HepG2 (cell line): ENCODE measurements at regions not wholly inside any gene's neighbourhood (a gene's known extent, or its start where the extent isn't known, plus 50 kb on each side); places are given as distances from the start of the nearest gene placed in this dataset.
"Not testable (repeated sequence)": the region's sequence is repeated elsewhere in the genome, so short reads cannot be mapped to it uniquely, and the experiment has no call there.

Experiments
- ATAC-seq: fragments of 200-7000 bp; cut with Tn5 transposase; 3 replicates; pipeline ENCODE4 v1.9.1; 2020; ENCODE audit warnings: mild to moderate bottlenecking, moderate library complexity
- BruUV-seq: library from RNA; stranded (reverse); fragments of 400-500 nt; replicated peaks from 2 replicates; lab custom pipeline; 2021; lab: Mats Ljungman, UMichigan
- CTCF ChIA-PET: fragments of 300-600 bp; formaldehyde crosslinking; extraction: SDS; loops from one replicate; lab custom pipeline; 2021; ENCODE audit warnings: low total read pairs, inconsistent platforms, low intra/inter-chr PET ratio; lab: Yijun Ruan, JAX
- POLR2A ChIA-PET: fragments of 350-600 bp; sonication (Branson Sonifier 250); formaldehyde crosslinking; loops from one replicate; lab custom pipeline; 2020; ENCODE audit warnings: antibody characterized with exemption, inconsistent platforms; lab: Yijun Ruan, JAX
- DNase-seq: peaks from one replicate; pipeline ENCODE4 v3.0.0-alpha.2; 2015; ENCODE audit warnings: low spot score
- FAIRE-seq: peaks from 3 replicates; lab custom pipeline; 2011; peaks lifted over from hg19 to GRCh38; lab: Jason Lieb, UNC
- H2AFZ ChIP-seq: one replicate; pipeline ENCODE4 v1.6.1; 2011; ENCODE audit warnings: low read length, inconsistent platforms
- H3K27ac ChIP-seq: fragments of 300-600 bp; 3 replicates; pipeline ENCODE4 v1.8.0; 2011; ENCODE audit warnings: mixed run types, mild to moderate bottlenecking, mixed read lengths, low read length, inconsistent platforms; ENCODE audit not compliant: insufficient read depth; ENCODE audit errors: extremely low read length
- H3K27me3 ChIP-seq, 2 experiments: fragments of 200-600 bp in 1 of 2; 2 replicates in 1 of 2; 3 replicates in 1 of 2; pipeline versions ENCODE4 v1.6.0 to v1.8.0; 2011; ENCODE audit warnings: low read length in 2 of 2, mild to moderate bottlenecking in 2 of 2, moderate library complexity in 2 of 2, inconsistent platforms in 1 of 2; ENCODE audit not compliant: insufficient read depth in 2 of 2, control insufficient read depth in 1 of 2
- H3K36me3 ChIP-seq, 2 experiments: fragments of 200-600 bp in 1 of 2; replicated peaks in 1 of 2; 2 replicates in 1 of 2; 3 replicates in 1 of 2; pipeline versions ENCODE4 v1.5.1 to v1.8.0; 2011; ENCODE audit warnings: low read length in 2 of 2, inconsistent platforms in 1 of 2; ENCODE audit not compliant: insufficient read depth in 2 of 2, control insufficient read depth in 1 of 2
- H3K4me1 ChIP-seq: 2 replicates; pipeline ENCODE4 v1.5.1; 2012; ENCODE audit warnings: low read length, inconsistent platforms; ENCODE audit not compliant: insufficient read depth
- H3K4me2 ChIP-seq: 2 replicates; pipeline ENCODE4 v1.6.0; 2011; ENCODE audit warnings: low read depth, low read length, inconsistent platforms
- H3K4me3 ChIP-seq, 3 experiments: fragments of 200-600 bp in 1 of 3; sonication (generic), shearing (Covaris generic) in 1 of 3; replicated peaks in 1 of 3; 2 replicates each; pipeline ENCODE4 v1.5.1; 2011 to 2016; ENCODE audit warnings: low read length in 3 of 3, inconsistent platforms in 2 of 3, low read depth in 2 of 3, mild to moderate bottlenecking in 2 of 3, control low read depth in 1 of 3, mixed read lengths in 1 of 3; ENCODE audit not compliant: insufficient read depth in 1 of 3
- H3K79me2 ChIP-seq: one replicate; pipeline ENCODE4 v1.6.1; 2011; ENCODE audit warnings: low read length, inconsistent platforms; ENCODE audit not compliant: insufficient read depth
- H3K9ac ChIP-seq: 2 replicates; pipeline ENCODE4 v1.6.0; 2011; ENCODE audit warnings: mild to moderate bottlenecking, low read depth, low read length, inconsistent platforms; ENCODE audit not compliant: insufficient read depth
- H3K9me3 ChIP-seq: 2 replicates; pipeline ENCODE4 v1.5.1; 2012; ENCODE audit warnings: mild to moderate bottlenecking, low read length
- H4K20me1 ChIP-seq: 2 replicates; pipeline ENCODE4 v1.6.0; 2011; ENCODE audit warnings: inconsistent platforms, mild to moderate bottlenecking, low read length, moderate library complexity; ENCODE audit not compliant: insufficient read depth
- HOMEZ ChIP-seq: IDR thresholded peaks from 2 replicates; pipeline ENCODE4 v1.6.1; 2016; ENCODE audit warnings: low read depth
- MTF1 ChIP-seq: sonication (generic); formaldehyde crosslinking; IDR thresholded peaks from 2 replicates; pipeline ENCODE4 v1.5.0; 2020; ENCODE audit warnings: missing genetic modification reagents
- NR2C2 ChIP-seq: sonication (generic); formaldehyde crosslinking; IDR thresholded peaks from 2 replicates; pipeline ENCODE4 v1.4.0; 2020; ENCODE audit warnings: missing genetic modification reagents, mild to moderate bottlenecking, moderate library complexity, borderline replicate concordance
- ZKSCAN8 ChIP-seq: IDR thresholded peaks from 2 replicates; pipeline ENCODE4 v1.6.1; 2016; ENCODE audit warnings: borderline replicate concordance, missing genetic modification reagents, missing compliant biosample characterization
- ZMAT3 ChIP-seq: sonication (generic); formaldehyde crosslinking; conservative IDR thresholded peaks from 2 replicates; pipeline ENCODE4 v1.7.0; 2021; ENCODE audit warnings: missing genetic modification reagents
- ZNF263 ChIP-seq: sonication (generic); formaldehyde crosslinking; IDR thresholded peaks from 2 replicates; pipeline ENCODE4 v1.4.0; 2020; ENCODE audit warnings: missing genetic modification reagents
- ZNF431 ChIP-seq: sonication (generic); formaldehyde crosslinking; IDR thresholded peaks from 2 replicates; pipeline ENCODE4 v1.9.0; 2022; ENCODE audit warnings: missing genetic modification reagents, low read depth, mild to moderate bottlenecking, borderline replicate concordance
- WGBS: methylation state at CpG from one replicate; pipeline ENCODE4 v1.1.6; 2017; ENCODE audit warnings: low lambda C conversion rate; 5-methylcytosine and 5-hydroxymethylcytosine counted together
- in situ Hi-C: cut with HindIII; loops from 2 replicates; pipeline ENCODE4 v1.10.0; 2017; ENCODE audit warnings: low pct_unique_long_range_greater_than_20kb; ENCODE audit not compliant: extremely low pct_ligation_motif_present
- intact Hi-C: fragments of 100-400 bp; cut with micrococcal nuclease; formaldehyde crosslinking; loops from one replicate; pipeline ENCODE4 v1.10.0; 2022; ENCODE audit not compliant: unreplicated experiment
- TF ChIP-seq, protein P1 (sequence below): IDR thresholded peaks from 2 replicates; pipeline ENCODE4 v1.6.1; 2016; ENCODE audit warnings: missing compliant biosample characterization, missing genetic modification reagents, borderline replicate concordance

- in situ Hi-C loops = no loop called here
Observed at GRCh38 chr3:73150369-73151130, 89.1 kb downstream of the EBLN2 start.

DNA sequence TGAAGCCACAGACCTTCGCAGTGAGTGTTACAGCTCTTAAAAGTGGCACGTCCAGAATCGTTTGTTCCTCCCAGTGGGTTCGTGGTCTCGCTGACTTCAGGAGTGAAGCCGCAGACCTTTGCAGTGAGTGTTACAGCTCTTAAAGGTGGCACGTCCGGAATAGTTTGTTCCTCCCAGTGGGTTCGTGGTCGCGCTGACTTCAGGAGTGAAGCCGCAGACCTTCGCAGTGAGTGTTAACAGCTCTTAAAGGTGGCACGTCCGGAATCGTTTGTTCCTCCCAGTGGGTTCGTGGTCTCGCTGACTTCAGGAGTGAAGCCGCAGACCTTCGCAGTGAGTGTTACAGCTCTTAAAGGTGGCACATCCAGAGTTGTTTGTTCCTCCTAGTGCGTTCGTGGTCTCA is 91.1 kb downstream of the EBLN2 start:
- H3K27ac ChIP-seq, in situ Hi-C loops, H2AFZ ChIP-seq, H3K27me3 ChIP-seq, H3K36me3 ChIP-seq, H3K4me1 ChIP-seq, intact Hi-C loops, H3K4me2 ChIP-seq, POLR2A ChIA-PET, H3K9me3 ChIP-seq, H4K20me1 ChIP-seq, ATAC-seq, DNase-seq, H3K4me3 ChIP-seq, H3K9ac ChIP-seq, CTCF ChIA-PET, H3K79me2 ChIP-seq, FAIRE-seq, BruUV-seq: not testable (repeated sequence)
- 91% methylated on average over 12 of the region's 22 CpGs for WGBS

More at GRCh38 chr3:73150369-73151130, 89.1 kb downstream of the EBLN2 start:
- TF ChIP-seq ZKSCAN8 (CRISPR knock-in tag) (no peak), ZNF263 (CRISPR knock-in tag) (no peak), ZNF431 (no peak), MTF1 (CRISPR knock-in tag) (no peak), ZMAT3 (no peak), HOMEZ (CRISPR knock-in tag) (no peak), NR2C2 (CRISPR knock-in tag) (no peak)
- TF ChIP-seq, protein P1, sequence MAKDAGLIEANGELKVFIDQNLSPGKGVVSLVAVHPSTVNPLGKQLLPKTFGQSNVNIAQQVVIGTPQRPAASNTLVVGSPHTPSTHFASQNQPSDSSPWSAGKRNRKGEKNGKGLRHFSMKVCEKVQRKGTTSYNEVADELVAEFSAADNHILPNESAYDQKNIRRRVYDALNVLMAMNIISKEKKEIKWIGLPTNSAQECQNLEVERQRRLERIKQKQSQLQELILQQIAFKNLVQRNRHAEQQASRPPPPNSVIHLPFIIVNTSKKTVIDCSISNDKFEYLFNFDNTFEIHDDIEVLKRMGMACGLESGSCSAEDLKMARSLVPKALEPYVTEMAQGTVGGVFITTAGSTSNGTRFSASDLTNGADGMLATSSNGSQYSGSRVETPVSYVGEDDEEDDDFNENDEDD (CRISPR knock-in tag) = no peak
- Histone ChIP-seq H3K27ac (no peak overlapping the region), H2AFZ (no peak overlapping the region), H3K9me3 (no peaks in the 10 kb centered on the region), H4K20me1 (no peaks in the 10 kb centered on the region), H3K79me2 (no peaks in the 10 kb centered on the region), H3K9ac (no peak overlapping the region), H3K4me2 (no peak overlapping the region), H3K27me3 (no peaks in the 10 kb centered on the region), H3K4me3 (no peak overlapping the region), H3K4me1 (no peaks in the 10 kb centered on the region), H3K36me3 (no peaks in the 10 kb centered on the region)
- BruUV-seq = no TSS peak
- FAIRE-seq (no peak), DNase-seq (no peak), ATAC-seq (no peak)
- WGBS = 83% methylated on average over 5 of the region's 5 CpGs
- CTCF ChIA-PET = no interaction called here
- POLR2A ChIA-PET = no interaction called here
- intact Hi-C loops = no loop called here
